CD4-positive, alpha-beta T cell treated with Interferon gamma for 1 hour (primary cell): ENCODE measurements at regions not wholly inside any gene's neighbourhood (a gene's known extent, or its start where the extent isn't known, plus 50 kb on each side); places are given as distances from the start of the nearest gene placed in this dataset.
"Not testable (repeated sequence)": the region's sequence is repeated elsewhere in the genome, so short reads cannot be mapped to it uniquely, and the experiment has no call there.

Experiments
- DNase-seq: peaks from one replicate; pipeline ENCODE4 v3.0.0-alpha.2; 2020

DNA sequence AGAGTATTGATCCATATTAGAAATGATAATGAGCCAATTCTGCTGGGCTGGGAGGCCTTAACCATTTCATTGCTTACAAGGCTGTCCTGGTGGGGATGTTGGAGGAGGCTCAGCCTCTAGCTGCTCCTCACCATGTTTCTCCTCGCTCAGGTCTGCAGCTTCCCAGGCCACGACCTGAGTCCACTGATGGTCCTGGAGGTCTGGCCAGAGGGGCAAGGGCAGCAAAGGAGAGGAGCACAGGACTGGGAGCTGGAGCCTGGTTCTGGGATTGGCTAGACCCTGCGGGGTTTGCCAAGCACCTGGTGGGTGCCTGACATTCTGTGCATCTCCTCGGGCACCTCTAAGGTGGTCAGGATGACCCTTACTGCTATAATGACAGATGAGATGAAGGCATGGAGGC, 92.6 kb downstream of the KIF26A start:
- no peak for DNase-seq

DNA sequence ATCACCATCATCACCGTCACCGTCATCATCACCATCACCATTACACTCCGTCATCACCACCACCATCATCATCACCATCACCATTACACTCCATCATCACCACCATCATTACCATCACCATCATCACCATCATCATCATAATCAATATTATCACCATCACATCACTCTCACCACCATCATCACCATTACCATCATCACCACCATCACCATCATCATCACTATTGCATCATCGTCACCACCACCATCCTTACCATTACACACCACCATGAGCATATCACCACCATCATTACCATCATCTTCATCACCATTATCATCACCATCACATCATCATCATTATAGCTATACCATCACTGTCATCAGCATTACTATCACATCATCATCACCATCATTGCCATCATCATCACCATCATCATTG, 93.7 kb downstream of the KIF26A start:
- DNase-seq, result no peak

DNA sequence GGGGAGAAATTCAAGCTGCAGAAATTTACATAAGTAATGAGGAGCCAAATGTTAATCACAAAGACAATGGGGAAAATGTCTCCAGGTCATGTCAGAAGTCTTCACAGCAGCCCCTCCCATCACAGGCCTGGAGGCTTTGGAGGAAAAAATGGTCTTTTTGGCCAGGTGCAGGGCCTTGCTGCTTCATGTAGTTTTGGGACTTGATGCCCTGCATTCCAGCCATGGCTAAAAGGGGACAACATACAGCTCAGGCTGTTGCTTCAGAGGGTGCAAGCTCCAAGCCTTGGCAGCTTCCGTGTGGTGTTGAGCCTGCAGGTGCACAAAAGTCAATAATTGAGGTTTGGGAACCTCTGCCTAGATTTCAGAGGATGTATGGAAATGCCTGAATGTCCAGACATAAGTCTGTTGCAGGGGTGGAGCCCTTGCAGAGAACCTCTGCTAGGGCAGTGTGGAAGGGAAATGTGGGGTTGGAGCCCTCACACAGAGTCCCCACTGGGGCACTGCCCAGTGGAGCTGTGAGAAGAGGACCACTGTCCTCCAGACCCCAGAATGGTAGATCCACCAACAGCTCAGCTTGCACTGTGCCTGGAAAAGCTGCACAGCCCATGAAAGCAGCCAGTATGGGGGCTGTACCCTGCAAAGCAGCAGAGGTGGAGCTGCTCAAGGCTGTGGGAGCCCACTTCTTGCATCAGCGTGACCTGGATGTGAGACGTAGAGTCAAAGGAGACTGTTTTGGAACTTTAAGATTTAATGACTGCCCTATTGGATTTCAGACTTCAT, 95.8 kb downstream of the KIF26A start:
- DNase-seq, result not testable (repeated sequence)

DNA sequence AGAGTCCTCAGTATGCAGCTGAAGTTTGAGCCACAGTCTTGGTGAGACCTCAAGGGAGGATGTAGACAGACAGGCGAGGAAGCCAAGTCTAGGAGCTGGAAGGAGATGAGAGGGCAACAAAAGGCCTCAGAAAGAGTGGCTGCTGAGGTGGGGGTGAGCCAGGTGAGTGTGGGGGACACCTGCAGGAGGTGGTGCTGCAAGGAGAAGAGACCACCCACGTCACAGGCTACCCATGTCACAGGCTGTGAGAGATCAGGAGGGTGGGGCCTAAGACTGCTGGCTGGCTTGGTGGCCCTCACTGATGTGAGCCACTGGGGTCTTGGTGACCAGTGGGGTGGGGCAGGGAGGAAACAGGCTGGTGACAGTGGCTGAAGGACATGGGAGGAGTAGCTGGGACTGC, 97.3 kb downstream of the KIF26A start:
- no peak for DNase-seq

DNA sequence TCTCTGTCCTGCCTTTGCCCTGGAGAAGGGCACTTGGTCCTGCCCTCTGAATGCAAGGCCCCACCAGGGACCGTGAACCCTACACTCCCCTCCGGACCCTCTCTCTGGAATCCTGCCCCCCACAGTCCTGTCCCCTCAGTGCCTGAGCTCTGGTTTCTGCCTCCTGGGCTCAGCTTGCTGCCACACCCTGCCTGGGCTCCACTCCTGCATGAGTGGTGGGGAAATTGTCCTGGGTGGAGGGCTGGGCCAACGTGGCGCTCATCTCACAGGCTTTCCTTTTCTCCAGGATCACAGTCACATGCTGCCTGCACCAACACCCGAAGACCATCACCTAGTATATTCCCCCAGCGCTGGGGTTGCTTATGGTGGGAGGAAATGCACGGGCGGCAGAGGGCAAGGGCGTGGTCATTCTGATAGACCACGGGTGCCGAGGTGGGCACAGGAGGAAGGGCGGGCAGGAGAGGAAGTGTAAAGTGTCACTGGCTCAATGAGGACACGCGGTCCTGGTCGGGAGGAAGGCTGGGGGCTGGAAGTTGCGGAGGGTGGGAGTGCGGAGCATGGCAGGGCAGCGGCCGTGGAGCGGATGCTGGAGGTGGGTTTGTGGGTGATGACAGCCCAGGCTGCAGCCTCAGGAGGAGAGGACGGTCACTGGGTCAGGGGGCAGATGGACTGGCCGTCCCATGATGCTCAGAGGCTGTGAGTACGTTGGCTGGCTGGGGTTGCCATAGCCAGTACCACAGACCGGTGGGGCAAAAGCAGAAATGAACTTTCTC, 99.5 kb downstream of the KIF26A start:
- DNase-seq, result no peak

DNA sequence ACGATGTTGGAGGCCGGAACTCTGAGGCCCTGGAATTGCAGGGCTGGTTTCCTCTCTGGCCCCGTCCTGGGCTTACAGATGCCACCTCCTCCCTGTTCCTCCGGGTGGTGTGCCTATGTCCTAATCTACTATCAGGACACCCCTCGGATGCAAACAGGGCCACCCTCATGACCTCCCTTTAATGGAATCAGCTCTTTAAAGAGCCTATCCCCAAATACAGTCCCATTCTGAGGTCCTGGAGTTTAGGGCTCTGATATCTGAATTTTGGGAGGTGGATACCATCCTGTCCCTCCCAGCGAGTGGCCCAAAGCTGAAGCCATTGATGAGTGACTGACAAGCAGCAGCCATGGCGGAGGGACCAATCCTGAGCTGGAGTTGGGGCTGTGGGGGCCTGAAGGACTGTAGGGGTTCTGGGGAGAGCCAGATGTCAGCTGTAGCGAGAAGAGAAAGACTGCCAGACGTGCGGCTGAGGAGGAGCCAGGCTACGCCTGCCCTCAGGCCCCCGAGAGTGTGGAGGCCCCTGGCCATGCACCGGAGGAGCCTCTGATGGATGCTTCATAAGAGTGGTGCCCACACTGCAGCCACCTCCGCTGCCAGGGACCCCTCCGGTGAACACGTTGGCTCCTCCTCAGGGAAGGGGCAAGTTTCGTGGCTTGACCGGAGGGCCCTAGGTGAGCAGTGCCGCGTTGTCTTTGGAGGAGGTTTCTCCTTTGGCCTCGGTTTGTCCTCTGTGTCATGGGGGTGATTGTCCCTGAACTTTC, 100.2 kb downstream of the KIF26A start:
- no peak for DNase-seq

DNA sequence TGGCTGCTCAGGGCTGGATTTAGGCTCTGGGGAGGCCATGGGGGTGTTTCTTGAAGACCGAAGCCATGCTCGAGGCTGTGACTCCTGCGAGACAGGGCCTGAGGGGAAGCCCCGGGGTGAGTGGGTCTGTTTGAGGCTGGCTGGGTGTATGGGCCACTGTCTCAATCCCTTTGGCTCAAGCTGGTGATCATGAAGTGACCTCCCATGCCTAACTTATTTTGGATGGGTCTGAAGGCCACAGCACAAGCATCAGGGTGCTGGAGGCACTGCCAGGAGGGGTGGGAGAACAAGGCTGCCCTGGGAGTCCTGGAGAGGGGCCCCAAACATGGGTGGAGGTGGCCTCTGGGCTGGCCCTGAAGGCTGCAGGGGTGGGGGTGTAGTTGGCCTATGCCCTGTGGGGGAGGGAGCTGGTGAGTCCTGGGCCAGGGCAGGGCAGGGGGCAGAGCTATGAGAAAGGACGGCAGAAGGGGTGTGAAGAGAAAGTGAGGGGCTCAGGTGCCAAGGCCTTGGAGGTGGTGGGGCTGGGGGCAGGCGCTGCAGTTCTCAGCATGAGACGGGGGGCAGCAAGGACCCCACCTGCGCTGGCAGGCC, 100.9 kb downstream of the KIF26A start:
- DNase-seq, result no peak

DNA sequence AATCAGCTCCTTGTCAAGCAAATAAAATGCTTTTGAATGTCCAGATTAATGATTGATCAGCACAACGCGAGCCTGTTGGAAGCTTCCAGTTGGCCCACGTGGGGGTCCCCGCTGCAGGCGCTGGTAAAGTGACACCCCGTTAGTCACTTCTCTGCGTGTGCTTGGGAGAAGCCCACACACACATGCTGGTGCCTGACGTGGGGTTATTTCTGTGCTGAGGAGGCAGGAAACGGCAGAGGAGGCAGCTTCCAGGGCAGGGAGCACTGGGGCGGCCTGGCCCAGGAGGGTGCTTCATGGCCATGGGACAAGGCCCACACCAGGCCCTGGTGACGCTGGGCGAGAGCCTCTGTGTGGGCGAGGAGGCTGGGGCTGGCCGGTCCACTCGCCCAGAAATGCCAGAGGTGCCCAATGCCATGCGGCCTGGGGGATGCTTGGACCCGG, 101.5 kb downstream of the KIF26A start:
- no peak for DNase-seq

DNA sequence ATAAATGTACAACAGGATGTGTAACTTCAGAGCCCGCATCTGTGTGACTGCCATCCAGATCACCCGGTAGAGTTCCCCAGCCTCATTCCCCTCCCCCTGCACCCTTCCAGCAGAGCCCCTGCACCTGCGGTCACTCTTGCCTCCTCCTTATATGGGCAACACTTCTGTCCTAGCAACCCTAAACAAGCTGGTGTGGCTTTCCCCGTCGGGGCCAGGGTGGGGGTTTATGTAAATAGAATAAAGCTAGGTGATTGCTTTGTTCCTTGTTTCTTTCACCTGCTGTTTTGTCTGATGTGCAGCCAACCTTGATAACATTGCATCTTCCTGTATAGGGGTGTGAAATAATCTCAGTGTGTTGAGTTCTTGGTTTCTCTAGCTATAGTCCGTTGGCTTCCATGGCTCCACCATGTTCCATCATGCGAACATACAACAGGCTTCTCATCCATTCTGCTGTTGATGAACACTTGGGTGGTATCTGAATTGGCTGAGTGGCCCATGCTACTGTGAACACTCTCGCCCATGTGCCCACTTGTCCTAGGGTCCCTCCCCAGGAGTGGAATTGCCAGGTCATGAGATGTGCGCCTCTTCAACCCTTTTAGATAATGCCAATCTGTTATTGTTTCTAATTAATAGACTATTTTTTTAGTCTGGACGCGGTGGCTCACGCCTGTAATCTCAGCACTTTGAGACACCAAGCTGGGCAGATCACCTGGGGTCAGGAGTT, 102.2 kb downstream of the KIF26A start:
- no peak for DNase-seq

DNA sequence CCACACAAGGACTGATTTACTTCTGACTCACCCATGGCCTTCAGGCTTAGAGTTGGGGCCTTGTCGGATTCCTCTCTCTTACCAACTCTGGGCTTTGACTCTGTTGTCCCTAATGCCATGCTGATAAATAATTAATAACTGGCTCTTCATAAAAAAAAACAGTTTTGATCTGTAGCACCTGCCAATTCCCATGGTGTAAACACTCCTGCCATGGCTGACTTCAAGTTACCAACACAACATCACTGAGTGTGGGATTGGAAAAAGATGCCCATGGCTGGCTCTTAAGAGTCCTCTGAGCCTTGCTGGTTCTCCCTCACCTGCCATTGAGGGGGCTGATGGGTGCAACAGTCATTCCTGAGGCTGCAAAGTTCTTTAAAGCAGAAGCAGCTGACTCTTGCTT, 104.8 kb downstream of the KIF26A start:
- DNase-seq, result no peak

DNA sequence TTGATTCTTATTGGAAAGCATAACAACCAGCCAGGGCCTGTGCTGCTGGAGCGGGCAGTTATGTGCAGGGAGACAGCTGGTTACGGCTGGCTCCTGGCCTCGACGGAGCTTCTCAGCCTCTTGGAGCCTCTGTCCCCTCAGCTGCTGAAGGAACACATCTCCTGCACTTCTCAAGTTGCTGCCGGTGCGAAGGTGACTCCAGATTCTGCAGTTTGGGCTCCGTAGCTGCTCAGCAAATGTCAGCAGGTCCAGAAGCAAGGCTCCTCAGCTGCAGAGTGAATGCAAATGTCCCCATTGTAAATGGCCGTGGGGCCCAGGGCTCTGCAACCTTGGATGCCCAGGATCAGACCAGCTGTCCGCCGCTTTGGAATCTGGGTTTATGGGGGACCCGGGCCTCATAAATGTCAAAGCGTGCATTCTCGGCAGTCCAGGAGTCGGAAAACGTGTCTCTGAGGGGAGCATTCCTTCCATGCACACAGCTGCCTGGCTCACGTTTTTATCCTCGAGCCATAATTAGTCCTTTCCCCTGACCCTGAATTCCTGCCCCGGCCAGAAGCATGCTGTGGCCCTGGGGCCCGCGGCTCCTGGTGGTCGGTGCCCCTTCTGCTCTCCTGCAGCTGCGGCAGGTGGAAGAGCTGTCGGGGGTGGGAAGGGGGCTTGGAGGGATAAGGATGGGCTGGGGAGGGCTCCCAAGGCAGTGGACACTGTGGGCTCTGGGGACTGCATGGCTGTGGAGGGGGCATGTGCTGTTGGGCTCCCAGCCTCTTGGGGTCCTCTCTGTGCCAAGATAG, 106.0 kb downstream of the KIF26A start:
- DNase-seq, result no peak

DNA sequence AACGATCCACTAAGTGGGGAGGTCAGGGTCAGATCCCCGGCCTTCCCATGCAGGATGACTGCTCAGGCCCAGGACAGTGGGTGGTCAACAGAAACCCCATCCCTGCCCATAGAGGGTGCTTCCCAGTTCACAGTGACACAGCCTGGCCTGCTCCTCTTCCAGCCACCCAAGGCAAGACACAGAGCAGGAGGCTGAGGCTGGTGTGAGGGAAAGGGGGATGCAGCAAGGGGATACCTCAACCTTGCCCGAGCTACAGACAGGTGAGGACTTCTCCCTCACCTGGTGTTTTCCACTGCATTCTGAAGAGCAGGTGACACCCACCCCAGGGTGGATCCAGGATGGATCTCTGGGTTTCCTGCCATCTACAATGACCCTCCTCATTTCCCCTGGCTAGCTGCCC, 106.7 kb downstream of the KIF26A start:
- DNase-seq, result no peak

DNA sequence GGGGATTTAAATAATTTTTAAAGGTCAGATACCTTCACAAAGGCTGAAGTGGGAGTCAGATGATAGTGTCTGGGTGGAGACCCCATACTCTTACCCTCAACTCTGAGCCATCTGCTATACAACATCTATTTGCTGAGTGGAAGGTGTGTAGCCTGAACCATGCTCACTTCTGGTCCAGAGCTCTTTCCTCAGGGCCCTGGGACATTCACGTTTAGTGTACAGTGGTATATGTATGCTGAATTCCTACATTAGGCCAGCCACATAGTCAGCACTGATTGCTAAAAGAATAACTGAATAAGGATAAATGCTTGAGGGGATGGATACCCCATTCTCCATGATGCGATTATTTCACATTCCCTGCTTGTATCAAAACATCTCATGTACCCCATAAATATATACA, 107.3 kb downstream of the KIF26A start:
- DNase-seq, result no peak

DNA sequence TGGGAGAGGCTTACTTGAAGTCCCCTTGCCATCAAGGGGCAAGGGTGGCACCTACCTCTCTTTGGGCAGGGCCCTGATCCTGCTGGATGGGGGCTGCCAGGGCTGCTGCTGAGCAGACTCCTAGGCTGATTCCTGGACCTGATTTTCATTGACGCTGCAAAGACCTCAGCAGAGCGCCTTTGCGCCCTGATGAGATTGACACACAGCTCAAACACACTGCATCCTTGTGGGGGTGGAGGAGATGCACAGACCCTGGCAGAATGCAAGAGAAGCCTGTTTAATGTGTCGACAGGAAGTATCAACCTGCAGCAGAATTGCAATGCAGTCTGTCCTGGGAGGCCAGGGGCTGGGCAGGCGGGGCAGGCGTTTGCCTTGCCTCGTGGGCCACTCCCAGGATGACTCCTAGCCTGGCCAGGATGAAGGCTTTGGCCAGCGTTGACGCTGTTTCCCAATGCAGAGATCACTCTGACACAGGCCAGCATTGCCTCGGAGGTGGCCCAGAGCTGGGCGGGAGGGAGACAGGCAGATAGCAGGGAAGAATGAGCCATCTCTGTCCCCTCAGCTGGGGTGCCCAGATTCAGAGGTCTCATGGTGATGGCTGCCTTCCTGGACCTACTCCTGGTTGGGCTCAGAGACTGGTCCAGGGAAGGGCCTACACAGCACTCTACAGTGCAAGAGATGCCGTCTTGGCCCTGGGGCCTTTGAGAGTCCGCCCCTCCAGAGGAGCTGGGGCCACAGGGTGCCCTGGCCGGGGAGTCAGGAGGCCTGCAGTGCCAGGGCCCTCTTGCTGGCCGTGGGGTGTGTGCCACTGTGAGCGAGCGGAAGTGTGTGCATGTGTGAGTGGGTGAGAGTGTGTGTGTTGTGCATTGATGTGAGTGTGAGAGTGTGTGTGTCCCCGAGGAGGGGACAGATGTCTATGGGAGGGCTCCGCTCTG, 108.3 kb downstream of the KIF26A start:
- no peak for DNase-seq

DNA sequence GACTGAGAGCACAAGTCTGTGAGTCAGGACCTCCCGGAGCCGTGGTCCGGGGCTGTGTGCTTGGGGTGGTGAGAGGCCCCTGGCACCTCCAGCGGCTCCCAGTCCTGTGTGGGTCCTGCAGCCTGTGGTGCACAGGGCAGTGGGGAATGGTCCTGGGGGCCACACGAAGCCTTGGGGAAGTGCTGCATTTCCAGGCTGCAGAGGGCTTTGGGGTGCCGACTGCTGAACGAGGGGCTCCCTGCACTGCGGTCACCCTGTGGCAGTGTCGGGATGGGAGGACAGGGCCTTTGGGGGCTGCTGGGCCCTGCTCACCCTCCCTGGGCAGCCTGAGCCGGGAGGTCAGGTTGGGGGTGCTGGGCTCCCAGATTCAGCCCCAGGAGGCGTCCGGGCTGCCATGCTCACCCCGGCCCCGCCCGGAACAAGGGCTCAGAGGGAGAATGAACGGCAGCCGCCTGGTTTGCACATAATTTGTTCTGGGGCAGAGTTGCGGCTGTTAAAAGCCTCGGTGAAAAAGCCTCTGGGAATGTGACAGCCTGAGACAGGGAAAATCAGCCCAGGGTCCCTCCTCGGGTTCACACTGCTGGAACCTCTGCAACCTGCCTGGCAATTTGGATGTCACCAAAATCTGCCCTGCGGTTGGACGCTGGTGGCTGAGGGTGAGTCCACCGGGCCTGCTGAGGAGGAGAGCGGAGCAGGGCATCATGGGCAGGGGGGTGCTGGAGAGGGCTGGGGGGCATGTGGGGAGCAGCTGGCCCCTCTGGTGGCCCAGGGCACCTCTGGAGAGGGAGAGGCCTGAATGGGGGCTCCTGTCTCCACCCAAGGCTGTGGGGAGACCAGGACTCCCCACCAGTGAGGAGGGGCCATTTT, 109.2 kb downstream of the KIF26A start:
- no peak for DNase-seq

DNA sequence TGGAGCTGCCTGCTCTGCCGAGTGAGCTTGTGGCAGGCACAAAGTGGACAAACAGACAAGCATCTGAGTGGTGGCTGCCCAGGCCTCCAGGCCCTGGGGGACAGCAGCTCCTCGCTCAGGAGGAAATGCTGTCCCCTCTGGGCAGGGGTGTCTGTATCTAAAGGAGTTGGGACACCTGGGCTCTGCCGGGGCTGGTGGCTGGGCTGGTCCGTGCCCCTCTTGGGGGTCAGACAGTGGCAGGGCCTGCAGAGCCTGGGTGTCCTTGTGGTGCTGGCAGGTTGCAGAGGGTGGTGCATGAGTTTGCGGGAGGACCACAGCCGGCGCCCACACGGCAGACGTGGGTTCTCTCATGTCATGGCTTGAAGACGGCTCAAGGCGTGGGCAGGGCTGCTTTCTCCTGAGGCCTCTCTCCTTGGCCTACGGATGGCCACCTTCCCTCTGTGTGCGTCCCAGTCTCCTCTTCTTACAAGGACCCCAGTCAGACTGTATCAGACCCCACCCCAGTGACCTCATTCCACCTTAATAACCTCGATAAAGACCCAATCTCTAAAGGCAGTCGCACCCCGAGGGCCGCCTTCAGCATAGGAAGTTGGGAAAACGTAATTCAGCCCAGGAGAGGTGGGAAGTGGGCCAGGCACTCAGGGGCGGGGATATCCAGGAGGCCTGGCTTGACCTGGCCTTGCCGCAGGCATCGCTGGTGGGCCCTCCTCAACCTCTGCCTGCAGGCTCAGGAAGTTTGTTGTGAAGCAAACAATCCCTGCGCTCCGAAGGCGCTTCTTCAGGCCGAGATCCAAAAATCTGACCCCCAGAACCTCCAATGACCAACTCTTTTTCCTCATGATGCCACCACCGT, 110.0 kb downstream of the KIF26A start:
- DNase-seq, result no peak

DNA sequence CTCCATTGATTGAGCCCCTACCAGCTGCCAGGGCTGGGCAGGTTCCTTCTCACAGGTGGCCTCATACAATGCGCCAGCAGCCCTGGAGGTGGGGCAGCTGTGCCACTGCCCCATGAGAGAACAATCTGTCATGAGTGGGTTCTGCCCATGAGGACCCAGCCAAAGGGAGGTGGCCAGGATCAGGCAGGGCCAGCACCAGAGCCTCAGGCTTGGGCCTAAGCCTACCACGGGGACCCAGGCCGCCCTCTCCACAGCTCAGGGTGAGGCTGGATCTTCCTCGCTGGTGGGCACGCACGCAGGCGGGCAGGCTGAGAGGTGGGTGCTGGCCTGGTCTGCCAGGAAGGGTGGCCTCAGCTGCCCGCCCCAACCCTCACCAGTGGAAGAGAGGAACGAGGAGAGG, 110.7 kb downstream of the KIF26A start:
- DNase-seq, result no peak

DNA sequence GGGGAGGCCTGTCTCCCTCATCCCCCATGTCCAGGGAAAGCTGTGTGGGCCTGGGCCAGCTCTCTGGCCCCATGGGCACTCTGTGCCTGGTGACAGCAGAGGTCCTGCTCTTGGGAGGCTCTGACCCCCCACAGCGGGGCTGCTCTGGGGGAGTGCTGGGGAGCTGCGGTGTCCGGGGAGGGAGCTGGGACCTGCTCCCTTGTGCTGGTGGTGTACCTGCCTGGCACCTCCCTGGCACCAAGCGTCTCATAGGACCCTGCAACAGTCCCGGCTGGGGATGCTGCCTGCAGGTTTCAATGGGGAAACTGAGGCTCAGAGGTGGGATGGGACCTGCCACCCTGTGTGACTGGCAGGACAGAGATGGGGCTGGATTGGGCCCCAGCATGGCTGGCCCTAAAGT, 111.3 kb downstream of the KIF26A start:
- no peak for DNase-seq

DNA sequence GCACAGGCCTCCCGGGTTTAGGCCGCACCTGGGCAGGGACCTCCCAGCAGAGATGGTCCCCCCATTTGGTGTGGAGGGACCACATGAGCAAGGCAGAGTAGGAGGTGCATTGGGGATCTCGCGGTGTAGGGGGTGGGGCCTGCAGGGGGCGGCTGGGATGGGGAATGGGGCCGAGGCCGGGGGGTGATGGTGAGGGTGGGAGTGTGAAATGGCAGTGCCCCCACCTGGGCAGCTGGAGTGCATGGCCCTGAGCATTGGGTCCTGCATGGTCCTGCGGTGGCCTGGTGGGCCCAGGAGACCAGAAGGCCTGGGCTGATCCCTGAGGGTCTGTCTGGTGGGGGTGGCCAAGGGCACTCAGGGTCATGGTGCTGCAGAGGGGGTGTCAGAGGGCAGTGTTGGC, 111.8 kb downstream of the KIF26A start:
- DNase-seq, result no peak
